ENCODE measurements at regions not wholly inside any gene's neighbourhood (a gene's known extent, or its start where the extent isn't known, plus 50 kb on each side); places are given as distances from the start of the nearest gene placed in this dataset.

- intact Hi-C loops (cut with DNase I), result no loop called here
- H3K9me3 ChIP-seq, result no peaks in the 10 kb centered on the region
- no peak for ATAC-seq
- no peak for FAIRE-seq
- no peaks in the 10 kb centered on the region for H3K4me1 ChIP-seq
- 36 to 38% methylated on average over 1 of the region's 1 CpG for WGBS, 2 donors
- TF ChIP-seq, protein P1, sequence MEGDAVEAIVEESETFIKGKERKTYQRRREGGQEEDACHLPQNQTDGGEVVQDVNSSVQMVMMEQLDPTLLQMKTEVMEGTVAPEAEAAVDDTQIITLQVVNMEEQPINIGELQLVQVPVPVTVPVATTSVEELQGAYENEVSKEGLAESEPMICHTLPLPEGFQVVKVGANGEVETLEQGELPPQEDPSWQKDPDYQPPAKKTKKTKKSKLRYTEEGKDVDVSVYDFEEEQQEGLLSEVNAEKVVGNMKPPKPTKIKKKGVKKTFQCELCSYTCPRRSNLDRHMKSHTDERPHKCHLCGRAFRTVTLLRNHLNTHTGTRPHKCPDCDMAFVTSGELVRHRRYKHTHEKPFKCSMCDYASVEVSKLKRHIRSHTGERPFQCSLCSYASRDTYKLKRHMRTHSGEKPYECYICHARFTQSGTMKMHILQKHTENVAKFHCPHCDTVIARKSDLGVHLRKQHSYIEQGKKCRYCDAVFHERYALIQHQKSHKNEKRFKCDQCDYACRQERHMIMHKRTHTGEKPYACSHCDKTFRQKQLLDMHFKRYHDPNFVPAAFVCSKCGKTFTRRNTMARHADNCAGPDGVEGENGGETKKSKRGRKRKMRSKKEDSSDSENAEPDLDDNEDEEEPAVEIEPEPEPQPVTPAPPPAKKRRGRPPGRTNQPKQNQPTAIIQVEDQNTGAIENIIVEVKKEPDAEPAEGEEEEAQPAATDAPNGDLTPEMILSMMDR (IDR thresholded peaks at IDR 0.05), result no peak
- H3K4me3 ChIP-seq, result no peak overlapping the region
- H3K27me3 ChIP-seq, result no peaks in the 10 kb centered on the region
- H3K27ac ChIP-seq, result no peak overlapping the region
- no peak for DNase-seq
- no peaks in the 10 kb centered on the region for H3K36me3 ChIP-seq
Observed at GRCh38 chr11:42055606-42056005, 596.2 kb upstream of the LRRC4C start.

DNA sequence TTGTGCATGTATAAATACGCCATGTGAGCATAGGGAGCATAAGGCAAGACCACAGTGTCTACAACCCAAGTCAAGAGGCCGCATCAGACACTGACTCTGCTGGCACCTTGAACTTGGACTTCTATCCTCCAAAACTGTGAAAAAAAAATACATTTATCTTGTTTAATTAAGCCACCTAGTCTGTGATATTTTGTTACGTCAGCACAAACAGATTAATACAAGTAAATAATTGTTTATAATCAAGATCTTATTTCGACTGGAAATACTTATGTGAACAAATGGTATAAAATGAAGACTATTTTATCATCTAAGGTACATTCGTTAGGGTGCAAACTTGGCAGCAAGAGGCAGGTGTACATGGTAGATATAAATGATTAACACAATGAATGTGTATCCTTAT is 599.3 kb upstream of the LRRC4C start:
- no peak for ATAC-seq
- TF ChIP-seq, protein P1 (IDR thresholded peaks at IDR 0.05), result no peak
- no peak overlapping the region for H3K4me3 ChIP-seq
- intact Hi-C loops (cut with DNase I), result no loop called here
- no peak for DNase-seq
- H3K9me3 ChIP-seq, result no peaks in the 10 kb centered on the region
- H3K36me3 ChIP-seq, result no peaks in the 10 kb centered on the region
- H3K4me1 ChIP-seq, result no peaks in the 10 kb centered on the region
- no peak overlapping the region for H3K27ac ChIP-seq
- WGBS, 2 donors, result 46 to 55% methylated on average over 5 of the region's 5 CpGs
- H3K27me3 ChIP-seq, result no peaks in the 10 kb centered on the region
- FAIRE-seq, result no peak

DNA sequence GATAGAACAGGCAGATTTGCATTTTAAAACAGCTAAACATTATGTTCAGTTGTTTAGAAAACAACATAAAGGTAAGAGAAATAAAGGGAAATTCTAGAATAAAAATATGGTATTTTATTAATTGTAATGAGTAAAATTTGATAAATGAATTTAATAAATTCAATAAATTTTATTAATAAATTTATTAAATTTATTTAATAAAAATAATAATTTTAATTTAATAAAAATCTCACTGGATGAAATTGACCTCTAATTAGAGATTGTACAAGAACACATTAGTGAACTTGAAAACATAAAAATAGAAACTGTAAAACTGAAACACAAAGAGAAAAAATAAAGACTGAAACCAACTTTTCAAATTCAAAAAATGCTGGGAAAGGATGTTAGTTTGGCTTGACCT is 605.7 kb upstream of the LRRC4C start:
- Histone ChIP-seq H3K36me3 (no peaks in the 10 kb centered on the region), H3K9me3 (no peaks in the 10 kb centered on the region), H3K27me3 (no peaks in the 10 kb centered on the region), H3K4me1 (no peaks in the 10 kb centered on the region), H3K4me3 (no peak overlapping the region), H3K27ac (no peak overlapping the region)
- DNase-seq (no peak), FAIRE-seq (peak; percentile 34), ATAC-seq (no peak)
- TF ChIP-seq, protein P1 (IDR thresholded peaks at IDR 0.05), result no peak
- intact Hi-C loops (cut with DNase I), result no loop called here

GRCh38 chr11:42066113-42066512 is 606.7 kb upstream of the LRRC4C start:
- WGBS, 2 donors, result 78 to 81% methylated on average over 15 of the region's 15 CpGs
- Histone ChIP-seq H3K9me3 (no peaks in the 10 kb centered on the region), H3K27ac (no peak overlapping the region), H3K36me3 (no peaks in the 10 kb centered on the region), H3K4me3 (no peak overlapping the region), H3K27me3 (no peaks in the 10 kb centered on the region), H3K4me1 (no peaks in the 10 kb centered on the region)
- intact Hi-C loops (cut with DNase I), result no loop called here
- no peak for FAIRE-seq
- no peak for ATAC-seq
- peak in 1 of 6 donors; percentile 14 for DNase-seq
- TF ChIP-seq, protein P1 (IDR thresholded peaks at IDR 0.05), result no peak

DNA sequence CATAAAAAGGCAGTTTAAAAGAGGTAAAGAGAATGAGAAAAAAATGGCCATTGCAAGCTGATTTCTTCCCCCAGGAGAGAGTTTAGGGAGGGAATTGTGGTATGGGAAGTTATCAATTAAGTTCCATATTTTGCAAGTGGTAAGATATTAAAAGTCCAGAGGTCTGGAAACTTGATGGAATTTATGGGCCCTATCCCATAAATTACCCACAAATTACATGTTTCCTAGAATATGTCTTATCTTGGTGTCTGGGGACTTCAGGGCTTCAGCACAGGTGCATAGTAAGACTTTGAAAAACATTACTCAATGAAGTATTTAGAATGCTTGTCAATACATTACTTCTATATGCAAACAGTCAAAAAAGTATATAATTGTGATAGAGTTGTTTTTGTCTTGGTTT is 614.9 kb upstream of the LRRC4C start:
- FAIRE-seq, result no peak
- DNase-seq, result no peak
- intact Hi-C loops (cut with DNase I), result no loop called here

More for the DNA sequence above, 614.9 kb upstream of the LRRC4C start:
- Histone ChIP-seq H3K9me3 (no peaks in the 10 kb centered on the region), H3K27me3 (peaks cover 0 to 4% (median 0%) of the 10 kb centered on the region in 4 donors), H3K4me3 (no peak overlapping the region), H3K36me3 (no peaks in the 10 kb centered on the region), H3K4me1 (no peaks in the 10 kb centered on the region), H3K27ac (no peak overlapping the region)
- TF ChIP-seq, protein P1 (IDR thresholded peaks at IDR 0.05), result no peak
- no peak for ATAC-seq
